Neural cell (in vitro differentiated cells): ENCODE measurements at regions not wholly inside any gene's neighbourhood (a gene's known extent, or its start where the extent isn't known, plus 50 kb on each side); places are given as distances from the start of the nearest gene placed in this dataset.

ENCODE experiments used
- H2AFZ ChIP-seq: fragments of 200-600, 300-800 bp; sonication (generic), shearing (Covaris generic); 2 replicates; pipeline ENCODE4 v1.6.0; 2014; ENCODE audit warnings: low read depth, mild to moderate bottlenecking, antibody characterized with exemption, low read length, moderate library complexity
- H3F3A ChIP-seq: fragments of 200-600 bp; shearing (Covaris generic); 2 replicates; pipeline ENCODE4 v1.6.1; 2016; ENCODE audit warnings: mild to moderate bottlenecking, moderate library complexity, mixed read lengths, antibody characterized with exemption, low read length; ENCODE audit not compliant: insufficient read depth, poor library complexity, severe bottlenecking
- H3K27ac ChIP-seq: fragments of 200-600, 300-800 bp; sonication (generic), shearing (Covaris generic); 2 replicates; pipeline ENCODE4 v1.5.1; 2014; ENCODE audit warnings: mild to moderate bottlenecking, low read length, moderate library complexity
- H3K27me3 ChIP-seq: fragments of 300-800, 200-600 bp; sonication (generic), shearing (Covaris generic); 2 replicates; pipeline ENCODE4 v1.6.0; 2014; ENCODE audit warnings: mild to moderate bottlenecking, low read depth, low read length, moderate library complexity; ENCODE audit not compliant: insufficient read depth
- H3K36me3 ChIP-seq: fragments of 300-800, 200-600 bp; sonication (generic), shearing (Covaris generic); 2 replicates; pipeline ENCODE4 v1.5.1; 2014; ENCODE audit warnings: mild to moderate bottlenecking, antibody characterized with exemption, low read length, moderate library complexity; ENCODE audit not compliant: insufficient read depth
- H3K4me2 ChIP-seq: fragments of 300-800, 200-600 bp; sonication (generic), shearing (Covaris generic); 2 replicates; pipeline ENCODE4 v1.6.0; 2014; ENCODE audit warnings: mild to moderate bottlenecking, low read length
- H3K4me3 ChIP-seq: fragments of 300-800, 200-600 bp; sonication (generic), shearing (Covaris generic); 2 replicates; pipeline ENCODE4 v1.5.1; 2014; ENCODE audit warnings: mild to moderate bottlenecking, low read length, moderate library complexity
- H3K79me2 ChIP-seq: fragments of 200-600 bp; shearing (Covaris generic); replicated peaks from 2 replicates; pipeline ENCODE4 v1.6.0; 2014; ENCODE audit warnings: mild to moderate bottlenecking, low read length, moderate library complexity; ENCODE audit not compliant: insufficient read depth
- H3K9ac ChIP-seq: fragments of 300-800, 200-600 bp; sonication (generic), shearing (Covaris generic); 2 replicates; pipeline ENCODE4 v1.6.1; 2016; ENCODE audit warnings: mild to moderate bottlenecking, low read length, mixed read lengths
- H3K9me2 ChIP-seq: fragments of 200-600 bp; shearing (Covaris generic); 2 replicates; pipeline ENCODE4 v1.6.1; 2016; ENCODE audit warnings: mild to moderate bottlenecking, low read length, mixed read lengths; ENCODE audit not compliant: insufficient read depth
- H3K9me3 ChIP-seq: fragments of 200-600, 300-800 bp; sonication (generic), shearing (Covaris generic); 2 replicates; pipeline ENCODE4 v1.6.1; 2016; ENCODE audit warnings: mild to moderate bottlenecking, mixed run types, low read length, moderate library complexity, mixed read lengths
- H4K20me1 ChIP-seq: fragments of 200-600 bp; shearing (Covaris generic); 2 replicates; pipeline ENCODE4 v1.6.1; 2016; ENCODE audit warnings: mild to moderate bottlenecking, mixed run types; ENCODE audit not compliant: insufficient read depth
- CTCF ChIP-seq: fragments of 450-650 bp; IDR thresholded peaks from 2 replicates; pipeline ENCODE4 v1.5.1; 2014; ENCODE audit warnings: antibody characterized with exemption, mild to moderate bottlenecking, moderate library complexity; ENCODE audit not compliant: poor library complexity, severe bottlenecking
- EP300 ChIP-seq: fragments of 450-650 bp; conservative IDR thresholded peaks from 2 replicates; pipeline ENCODE4 v1.6.1; 2014; ENCODE audit warnings: antibody characterized with exemption, mild to moderate bottlenecking, moderate library complexity; ENCODE audit not compliant: poor library complexity, severe bottlenecking
- EZH2 ChIP-seq: fragments of 200-600, 300-800 bp; shearing (Covaris generic), sonication (generic); IDR thresholded peaks from 2 replicates; pipeline ENCODE4 v1.6.1; 2014; ENCODE audit warnings: antibody characterized with exemption, low read length, borderline replicate concordance, mild to moderate bottlenecking; ENCODE audit not compliant: insufficient read depth, poor library complexity, severe bottlenecking
- MXI1 ChIP-seq: fragments of 450-650 bp; conservative IDR thresholded peaks from 2 replicates; pipeline ENCODE4 v1.6.1; 2014; ENCODE audit warnings: antibody characterized with exemption, mild to moderate bottlenecking; ENCODE audit not compliant: poor library complexity, severe bottlenecking
- POLR2AphosphoS5 ChIP-seq: IDR thresholded peaks from 2 replicates; pipeline ENCODE4 v1.6.1; 2012
- RAD21 ChIP-seq: fragments of 450-650 bp; conservative IDR thresholded peaks from 2 replicates; pipeline ENCODE4 v1.6.1; 2014; ENCODE audit warnings: antibody characterized with exemption, mild to moderate bottlenecking, moderate library complexity
- REST ChIP-seq: IDR thresholded peaks from 2 replicates; pipeline ENCODE4 v1.6.1; 2012; ENCODE audit warnings: borderline replicate concordance
- SMC3 ChIP-seq: fragments of 450-650 bp; conservative IDR thresholded peaks from 2 replicates; pipeline ENCODE4 v1.6.1; 2014; ENCODE audit warnings: antibody characterized with exemption, mild to moderate bottlenecking, moderate library complexity; ENCODE audit not compliant: poor library complexity
- TAF1 ChIP-seq: IDR thresholded peaks from 2 replicates; pipeline ENCODE4 v1.6.1; 2012; ENCODE audit warnings: low read depth

DNA sequence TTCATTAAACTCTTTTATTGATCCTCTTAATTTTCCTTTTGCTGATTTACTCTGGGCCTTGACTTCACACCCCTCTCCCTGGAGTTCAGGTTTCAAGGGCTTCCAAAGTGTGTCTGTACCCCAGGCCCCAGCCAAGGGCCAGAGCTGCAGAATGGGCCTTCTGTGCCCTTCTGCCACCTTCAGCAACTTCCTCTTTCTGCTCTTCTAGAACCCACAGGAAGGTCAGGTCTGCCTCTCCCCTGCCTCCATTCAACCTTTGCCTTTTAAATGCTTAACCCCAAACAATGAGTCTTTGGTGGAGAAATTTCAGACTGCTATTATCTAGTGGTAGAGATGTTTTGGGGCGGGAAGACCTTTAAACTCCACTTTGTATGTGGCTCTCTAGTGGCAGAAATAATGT lies 63.1 kb downstream of the TSN start:
- H3K27ac ChIP-seq: no peak overlapping the region

DNA sequence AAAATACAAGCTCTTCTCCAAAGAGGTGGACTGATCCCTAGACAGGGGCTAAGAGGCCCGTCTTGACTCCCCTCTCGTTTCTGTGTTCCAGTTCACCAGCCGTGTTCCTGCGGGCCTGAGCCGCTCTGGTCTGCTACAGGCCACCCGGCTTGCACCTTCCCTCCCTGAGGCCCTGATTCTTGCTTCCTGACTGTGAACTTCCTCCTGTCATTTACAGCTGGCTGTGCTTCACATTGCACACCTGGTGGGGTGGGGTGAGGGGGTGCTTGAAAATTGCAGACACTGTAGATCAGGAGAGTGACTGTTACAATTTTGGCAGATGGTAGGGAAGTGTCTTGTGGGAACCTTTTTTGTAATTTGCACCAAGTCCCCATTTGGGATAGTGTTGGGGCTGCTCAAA lies 64.4 kb downstream of the TSN start:
- no peaks in the 10 kb centered on the region for H4K20me1 ChIP-seq
- H3K27ac ChIP-seq: no peak overlapping the region
- no peaks in the 10 kb centered on the region for H3K9me3 ChIP-seq
- H3K9ac ChIP-seq: no peak overlapping the region
- no peaks in the 10 kb centered on the region for H3K27me3 ChIP-seq
- H3K36me3 ChIP-seq: no peaks in the 10 kb centered on the region
- H3F3A ChIP-seq: no peaks in the 10 kb centered on the region
- H3K4me2 ChIP-seq: no peak overlapping the region
- no peak overlapping the region for H3K4me3 ChIP-seq
- TF ChIP-seq CTCF (no peak), POLR2AphosphoS5 (no peak), MXI1 (no peak), EZH2 (no peak), SMC3 (no peak), EP300 (no peak)
- H3K79me2 ChIP-seq: no peaks in the 10 kb centered on the region
- H2AFZ ChIP-seq: no peak overlapping the region
- no peaks in the 10 kb centered on the region for H3K9me2 ChIP-seq

More for the DNA sequence above, 63.1 kb downstream of the TSN start:
- Histone ChIP-seq H3K79me2 (no peaks in the 10 kb centered on the region), H3K9me2 (no peaks in the 10 kb centered on the region), H3K27me3 (no peaks in the 10 kb centered on the region), H3K4me2 (no peak overlapping the region), H3F3A (no peaks in the 10 kb centered on the region), H3K9me3 (no peaks in the 10 kb centered on the region), H3K4me3 (no peak overlapping the region), H4K20me1 (no peaks in the 10 kb centered on the region), H3K36me3 (no peaks in the 10 kb centered on the region), H3K9ac (no peak overlapping the region), H2AFZ (no peak overlapping the region)
- no peak for TF ChIP-seq REST
- TF ChIP-seq TAF1: no peak

GRCh38 chr2:121821476-121822158 lies 66.2 kb downstream of the TSN start:
- no peak overlapping the region for H3K4me3 ChIP-seq

More at GRCh38 chr2:121821476-121822158, 66.2 kb downstream of the TSN start:
- H3F3A ChIP-seq: no peaks in the 10 kb centered on the region
- H3K9me2 ChIP-seq: no peaks in the 10 kb centered on the region
- H4K20me1 ChIP-seq: no peaks in the 10 kb centered on the region
- H2AFZ ChIP-seq: no peak overlapping the region
- no peak overlapping the region for H3K9ac ChIP-seq
- no peaks in the 10 kb centered on the region for H3K27me3 ChIP-seq
- no peak overlapping the region for H3K27ac ChIP-seq
- H3K9me3 ChIP-seq: no peaks in the 10 kb centered on the region
- no peak overlapping the region for H3K4me2 ChIP-seq
- no peaks in the 10 kb centered on the region for H3K36me3 ChIP-seq
- H3K79me2 ChIP-seq: no peaks in the 10 kb centered on the region
- TF ChIP-seq MXI1 (no peak), CTCF (no peak), SMC3 (no peak), EZH2 (no peak), RAD21 (no peak), EP300 (no peak), TAF1 (no peak), REST (no peak), POLR2AphosphoS5 (no peak)
